CD4-positive, alpha-beta T cell treated with Interleukin-2 at 100 ng/mL for 4 hours (primary cell): ENCODE measurements at regions not wholly inside any gene's neighbourhood (a gene's known extent, or its start where the extent isn't known, plus 50 kb on each side); places are given as distances from the start of the nearest gene placed in this dataset.

ENCODE experiments used
- DNase-seq: peaks from one replicate; pipeline ENCODE4 v3.0.0-alpha.2; 2020; ENCODE audit warnings: low spot score

GRCh38 chr9:107210775-107211174 is 72.3 kb upstream of the RAD23B start:
- DNase-seq, result no peak

DNA sequence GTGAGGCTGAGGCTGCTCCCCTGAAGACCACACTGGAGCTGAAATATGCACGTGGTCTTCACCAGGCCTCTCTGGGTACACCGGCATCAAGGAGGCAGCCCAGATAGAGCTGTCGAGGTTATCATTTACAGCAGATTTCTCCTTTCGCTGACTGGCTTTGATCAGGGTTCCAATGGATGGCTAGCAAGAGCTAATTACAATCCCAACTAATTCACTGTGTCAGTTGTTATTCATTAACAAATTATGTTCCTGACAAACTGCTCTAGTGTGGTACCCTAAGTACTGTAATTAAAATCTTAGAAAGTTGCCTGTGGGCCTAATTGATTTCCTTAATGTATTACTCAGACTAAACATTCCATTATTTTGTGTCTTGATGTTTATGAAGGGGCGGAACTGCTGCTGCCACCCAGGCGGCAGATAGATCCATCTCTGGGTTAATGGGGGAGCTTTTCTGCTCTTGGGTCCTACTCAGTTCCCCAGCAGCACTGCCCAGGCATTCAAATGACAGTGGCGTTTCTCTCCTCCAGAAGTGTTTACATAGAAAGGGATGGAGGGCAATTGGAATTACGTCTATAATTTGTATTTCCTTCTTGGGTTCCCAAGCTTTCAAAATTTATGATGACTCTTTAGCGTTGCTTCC is 71.7 kb upstream of the RAD23B start:
- no peak for DNase-seq

GRCh38 chr9:107212613-107213012 is 70.5 kb upstream of the RAD23B start:
- DNase-seq, result no peak

GRCh38 chr9:107213080-107213479 is 70.0 kb upstream of the RAD23B start:
- DNase-seq, result no peak

DNA sequence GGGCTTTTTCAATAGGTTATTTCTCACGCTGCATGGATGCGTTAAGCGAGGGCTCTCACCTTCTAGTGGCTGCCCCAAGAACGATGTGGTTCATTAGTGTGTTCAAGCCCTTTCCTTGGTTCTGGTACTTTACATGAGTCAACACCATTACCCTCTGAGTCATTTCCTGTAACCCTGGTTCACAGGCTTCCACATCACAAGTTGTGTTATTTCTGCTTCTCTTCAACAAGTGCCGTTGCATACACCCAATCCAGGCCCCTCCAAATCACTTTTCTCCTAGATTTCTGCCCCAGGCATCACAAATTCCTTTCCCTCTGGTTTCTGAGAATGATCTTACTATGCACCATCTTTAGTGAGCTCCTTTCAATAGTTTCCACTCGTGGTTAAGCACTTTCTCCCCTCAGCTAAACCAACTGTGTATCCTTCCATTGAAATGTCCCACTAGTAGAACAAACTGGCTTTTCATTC is 69.5 kb upstream of the RAD23B start:
- DNase-seq, result peak; percentile 47

GRCh38 chr9:107214381-107214780 is 68.7 kb upstream of the RAD23B start:
- no peak for DNase-seq

- no peak for DNase-seq
Measured at GRCh38 chr9:107214915-107215314, 68.2 kb upstream of the RAD23B start.

DNA sequence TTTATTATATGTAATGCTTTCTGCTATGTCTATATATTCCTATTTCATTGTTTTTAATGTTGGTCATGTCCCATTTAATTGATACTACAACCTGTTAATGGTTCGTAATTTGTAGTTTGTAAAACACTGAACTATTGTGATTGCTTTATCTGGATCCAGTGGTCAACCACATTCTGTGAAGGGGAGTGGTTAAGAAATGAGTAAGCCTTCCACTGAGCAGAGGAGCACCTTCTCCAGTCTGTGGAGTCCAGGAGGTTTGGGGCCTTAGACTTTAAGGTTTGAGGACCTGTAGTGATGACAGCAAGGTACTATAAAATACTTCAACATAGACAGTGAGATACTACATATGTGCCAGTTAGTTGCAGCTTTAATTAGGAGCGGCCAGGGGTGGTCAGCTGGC is 67.7 kb upstream of the RAD23B start:
- DNase-seq, result no peak

GRCh38 chr9:107216329-107216728 is 66.8 kb upstream of the RAD23B start:
- DNase-seq, result no peak

DNA sequence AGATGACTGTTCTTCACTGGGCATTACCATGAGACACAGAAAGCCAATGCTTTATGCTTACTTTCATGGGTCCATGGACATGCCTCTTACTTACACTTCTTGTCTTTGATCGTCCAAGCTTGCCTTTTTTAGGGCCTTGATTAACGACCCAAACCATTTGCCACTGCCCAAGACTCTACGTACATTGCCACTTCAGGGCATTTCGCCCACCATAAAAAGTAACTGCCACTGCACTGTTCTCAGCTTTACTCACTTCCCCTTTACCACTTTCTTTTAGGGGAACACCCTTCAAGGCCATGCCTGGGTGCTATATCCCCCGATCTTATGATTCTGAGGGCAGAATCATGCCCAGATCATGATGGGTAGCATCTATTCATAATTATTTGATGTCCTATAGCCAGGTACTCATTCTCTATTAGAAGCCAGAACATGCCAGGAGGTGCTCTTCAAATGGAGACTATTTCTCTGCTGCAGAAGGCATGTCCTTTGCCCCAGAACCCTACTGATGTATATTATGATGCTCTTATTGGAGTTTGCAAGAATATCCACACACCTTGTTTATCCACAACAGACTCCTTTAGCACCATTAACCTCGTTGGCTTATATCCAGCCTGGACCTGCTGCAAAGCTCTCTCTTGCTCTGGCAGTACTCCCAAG is 64.1 kb upstream of the RAD23B start:
- DNase-seq, result no peak

GRCh38 chr9:107219486-107220077 is 63.5 kb upstream of the RAD23B start:
- DNase-seq, result no peak

GRCh38 chr9:107221321-107221720 is 61.8 kb upstream of the RAD23B start:
- no peak for DNase-seq

GRCh38 chr9:107222020-107222522 is 61.0 kb upstream of the RAD23B start:
- DNase-seq, result no peak

DNA sequence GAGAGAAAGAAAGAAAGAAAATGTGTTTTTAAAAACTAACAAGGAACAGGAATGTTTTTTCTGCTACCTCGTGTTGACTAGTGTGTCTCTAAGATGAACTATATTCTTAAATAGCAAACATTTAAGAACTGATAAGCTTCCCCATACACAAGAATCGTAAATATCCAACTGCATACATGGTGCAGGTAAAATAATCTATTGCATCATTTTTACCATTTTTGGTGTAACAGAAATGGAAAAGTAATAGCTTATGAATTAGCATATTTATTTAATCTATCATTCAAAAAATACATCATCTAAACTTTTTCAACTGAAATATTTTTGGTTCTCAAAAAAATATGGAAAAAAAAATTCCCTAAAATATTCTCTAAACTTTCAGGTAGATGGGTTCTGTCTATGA is 59.7 kb upstream of the RAD23B start:
- DNase-seq, result no peak

DNA sequence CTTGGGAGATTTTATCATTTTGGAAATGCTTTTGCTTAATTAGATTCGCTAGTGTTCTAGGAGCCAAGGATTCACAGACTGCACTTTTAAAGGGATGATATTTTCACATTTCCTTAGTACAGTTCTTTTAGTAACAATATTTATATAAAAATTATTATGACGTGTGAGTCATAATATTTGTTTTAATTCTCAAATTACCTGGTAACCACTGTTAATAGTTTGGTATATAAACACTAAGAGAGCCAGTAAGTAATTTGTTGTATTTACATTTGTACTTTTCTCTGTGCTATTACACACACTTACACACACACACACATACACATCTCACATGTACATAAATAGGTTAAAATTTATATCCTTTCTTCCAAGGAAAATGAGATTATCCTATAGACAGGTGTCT is 58.8 kb upstream of the RAD23B start:
- no peak for DNase-seq

- no peak for DNase-seq
Measured at GRCh38 chr9:107226421-107226820, 56.7 kb upstream of the RAD23B start.

- no peak for DNase-seq
Measured at GRCh38 chr9:107227774-107228173, 55.3 kb upstream of the RAD23B start.

DNA sequence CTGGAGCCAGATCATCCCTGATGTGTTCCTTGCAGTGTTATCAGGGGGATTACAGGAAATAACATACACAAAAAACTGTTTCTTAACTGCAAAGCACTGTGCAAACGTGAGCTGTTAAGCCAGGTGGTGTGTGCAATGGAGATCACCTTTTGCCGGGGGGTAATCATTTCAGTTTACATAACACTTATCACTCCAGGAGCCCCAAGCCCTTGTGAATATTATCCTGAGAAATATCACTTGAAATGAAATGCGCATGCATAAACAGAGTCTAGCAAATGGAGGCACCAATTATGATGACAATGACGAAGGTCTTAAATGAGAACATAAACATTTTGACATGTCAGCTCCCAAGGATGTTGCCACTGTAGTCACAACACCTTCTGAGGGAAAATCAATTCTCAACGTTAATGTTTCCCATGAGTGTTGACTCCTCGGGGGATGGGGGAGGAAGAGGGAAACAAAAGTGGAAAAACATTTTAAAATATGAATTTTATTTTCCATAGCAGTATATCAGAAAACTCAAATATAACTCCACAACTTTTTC is 54.5 kb upstream of the RAD23B start:
- DNase-seq, result no peak

GRCh38 chr9:107229241-107229741 is 53.8 kb upstream of the RAD23B start:
- DNase-seq, result no peak
